ENCODE measurements at regions not wholly inside any gene's neighbourhood (a gene's known extent, or its start where the extent isn't known, plus 50 kb on each side); places are given as distances from the start of the nearest gene placed in this dataset.

DNA sequence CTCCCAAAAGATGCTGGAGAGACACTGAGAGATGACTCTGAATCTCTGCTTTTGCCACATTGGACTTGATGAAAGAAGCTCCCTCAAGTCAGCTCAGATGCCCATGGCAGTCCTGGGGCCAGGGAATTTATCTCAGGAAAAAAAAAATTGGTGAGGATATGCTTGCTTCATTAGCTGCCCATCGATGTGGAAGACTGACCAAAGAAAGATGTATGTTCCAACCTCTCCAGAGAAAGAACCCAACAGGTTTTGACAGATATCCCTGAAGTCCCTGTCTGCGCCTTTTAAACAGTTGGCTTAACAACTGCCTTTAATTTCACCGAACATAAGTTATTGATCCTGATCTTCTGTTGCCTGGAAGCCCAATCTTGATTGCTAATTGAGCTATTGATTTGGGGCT lies 137.4 kb downstream of the TMEM114 start:
- DNase-seq (ENCODE audit: low read depth in 1 of 2, low spot score in 1 of 2) (no peak), FAIRE-seq (no peak), ATAC-seq (no peak)
- 0% methylated on average over 3 of the region's 3 CpGs for WGBS (ENCODE audit: missing lambda C conversion rate)
- no peak overlapping the region for H3K4me2 ChIP-seq
- ChIA-PET POLR2A (no interaction called here), CTCF (interaction anchor here (0.5 kb wide), 1 partner anchor 29 kb away, joined by 3 read pairs; no protein-coding TSS in a partner anchor)
- H3K9me3 ChIP-seq = no peaks in the 10 kb centered on the region
- H3K27ac ChIP-seq = no peak overlapping the region
- TF ChIP-seq RNF2 (IDR thresholded peaks at IDR 0.05; ENCODE audit: borderline replicate concordance, low read depth) = no peak
- TF ChIP-seq CBX2 (IDR thresholded peaks at IDR 0.05; ENCODE audit: borderline replicate concordance, low read depth) = no peak
- no peak for TF ChIP-seq KDM5A (IDR thresholded peaks at IDR 0.05)
- TF ChIP-seq EHF (CRISPR knock-in tag; IDR thresholded peaks at IDR 0.05) = no peak
- H3K4me3 ChIP-seq = no peak overlapping the region
- H3K4me1 ChIP-seq = no peaks in the 10 kb centered on the region

DNA sequence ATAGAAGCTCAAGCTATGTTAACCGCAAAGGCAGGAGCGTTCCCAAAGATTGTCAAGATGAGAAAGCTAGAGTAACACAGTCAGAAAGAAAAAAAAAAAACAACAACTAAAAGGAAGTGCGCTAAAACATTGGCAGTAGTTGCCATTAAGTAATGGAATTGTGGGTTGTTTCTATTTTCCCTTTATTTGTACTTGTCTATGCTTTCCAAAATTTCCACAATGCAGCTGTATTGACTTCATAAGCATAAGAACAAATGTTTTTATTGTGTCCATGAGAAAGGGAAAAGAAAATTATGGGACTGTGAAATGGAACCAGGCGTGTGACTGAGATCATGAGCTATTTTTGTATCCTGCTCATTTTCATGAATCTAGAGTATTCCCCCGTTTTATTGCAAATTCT lies 153.4 kb downstream of the TMEM114 start:
- POLR2A ChIA-PET = no interaction called here
- H3K4me3 ChIP-seq = no peak overlapping the region
- CTCF ChIA-PET = interaction anchor here (0.7 to 1.1 kb wide), 2 partner anchors 57 to 327 kb away, joined by 4 to 5 read pairs; no protein-coding TSS in a partner anchor
- TF ChIP-seq RFX5 (IDR thresholded peaks at IDR 0.05) = no peak
- no peak for TF ChIP-seq NFE2L2 (conservative IDR thresholded peaks at IDR 0.05; ENCODE audit: low read length)
- TF ChIP-seq, protein P1, sequence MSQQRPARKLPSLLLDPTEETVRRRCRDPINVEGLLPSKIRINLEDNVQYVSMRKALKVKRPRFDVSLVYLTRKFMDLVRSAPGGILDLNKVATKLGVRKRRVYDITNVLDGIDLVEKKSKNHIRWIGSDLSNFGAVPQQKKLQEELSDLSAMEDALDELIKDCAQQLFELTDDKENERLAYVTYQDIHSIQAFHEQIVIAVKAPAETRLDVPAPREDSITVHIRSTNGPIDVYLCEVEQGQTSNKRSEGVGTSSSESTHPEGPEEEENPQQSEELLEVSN (IDR thresholded peaks at IDR 0.05; ENCODE audit: borderline replicate concordance, low read depth) = no peak
- no peak for TF ChIP-seq SREBF2 (IDR thresholded peaks at IDR 0.05)
- TF ChIP-seq, protein P2, sequence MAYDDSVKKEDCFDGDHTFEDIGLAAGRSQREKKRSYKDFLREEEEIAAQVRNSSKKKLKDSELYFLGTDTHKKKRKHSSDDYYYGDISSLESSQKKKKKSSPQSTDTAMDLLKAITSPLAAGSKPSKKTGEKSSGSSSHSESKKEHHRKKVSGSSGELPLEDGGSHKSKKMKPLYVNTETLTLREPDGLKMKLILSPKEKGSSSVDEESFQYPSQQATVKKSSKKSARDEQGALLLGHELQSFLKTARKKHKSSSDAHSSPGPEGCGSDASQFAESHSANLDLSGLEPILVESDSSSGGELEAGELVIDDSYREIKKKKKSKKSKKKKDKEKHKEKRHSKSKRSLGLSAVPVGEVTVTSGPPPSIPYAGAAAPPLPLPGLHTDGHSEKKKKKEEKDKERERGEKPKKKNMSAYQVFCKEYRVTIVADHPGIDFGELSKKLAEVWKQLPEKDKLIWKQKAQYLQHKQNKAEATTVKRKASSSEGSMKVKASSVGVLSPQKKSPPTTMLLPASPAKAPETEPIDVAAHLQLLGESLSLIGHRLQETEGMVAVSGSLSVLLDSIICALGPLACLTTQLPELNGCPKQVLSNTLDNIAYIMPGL (CRISPR knock-in tag; IDR thresholded peaks at IDR 0.05; ENCODE audit: borderline replicate concordance) = no peak
- TF ChIP-seq BHLHE40 (IDR thresholded peaks at IDR 0.05; ENCODE audit: low read depth, low read length) = no peak
- no peak for TF ChIP-seq MAZ (IDR thresholded peaks at IDR 0.05; ENCODE audit: borderline replicate concordance, low read depth, low read length)
- TF ChIP-seq, protein P3, sequence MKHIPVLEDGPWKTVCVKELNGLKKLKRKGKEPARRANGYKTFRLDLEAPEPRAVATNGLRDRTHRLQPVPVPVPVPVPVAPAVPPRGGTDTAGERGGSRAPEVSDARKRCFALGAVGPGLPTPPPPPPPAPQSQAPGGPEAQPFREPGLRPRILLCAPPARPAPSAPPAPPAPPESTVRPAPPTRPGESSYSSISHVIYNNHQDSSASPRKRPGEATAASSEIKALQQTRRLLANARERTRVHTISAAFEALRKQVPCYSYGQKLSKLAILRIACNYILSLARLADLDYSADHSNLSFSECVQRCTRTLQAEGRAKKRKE (CRISPR knock-in tag; IDR thresholded peaks at IDR 0.05; ENCODE audit: low read depth) = no peak
- no peak for TF ChIP-seq CBX2 (IDR thresholded peaks at IDR 0.05; ENCODE audit: borderline replicate concordance, low read depth)
- TF ChIP-seq CEBPB (IDR thresholded peaks at IDR 0.05) = no peak
- TF ChIP-seq, protein P4, sequence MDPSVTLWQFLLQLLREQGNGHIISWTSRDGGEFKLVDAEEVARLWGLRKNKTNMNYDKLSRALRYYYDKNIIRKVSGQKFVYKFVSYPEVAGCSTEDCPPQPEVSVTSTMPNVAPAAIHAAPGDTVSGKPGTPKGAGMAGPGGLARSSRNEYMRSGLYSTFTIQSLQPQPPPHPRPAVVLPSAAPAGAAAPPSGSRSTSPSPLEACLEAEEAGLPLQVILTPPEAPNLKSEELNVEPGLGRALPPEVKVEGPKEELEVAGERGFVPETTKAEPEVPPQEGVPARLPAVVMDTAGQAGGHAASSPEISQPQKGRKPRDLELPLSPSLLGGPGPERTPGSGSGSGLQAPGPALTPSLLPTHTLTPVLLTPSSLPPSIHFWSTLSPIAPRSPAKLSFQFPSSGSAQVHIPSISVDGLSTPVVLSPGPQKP (IDR thresholded peaks at IDR 0.05; ENCODE audit: low read depth, low read length) = no peak
- TF ChIP-seq KDM1A (IDR thresholded peaks at IDR 0.05; ENCODE audit: low read depth) = no peak
- TF ChIP-seq HDAC2 (IDR thresholded peaks at IDR 0.05) = no peak
- DNase-seq (ENCODE audit: low read depth in 1 of 2, low spot score in 1 of 2) (no peak), FAIRE-seq (no peak), ATAC-seq (no peak)
- H3K9me3 ChIP-seq = no peaks in the 10 kb centered on the region
- WGBS (ENCODE audit: missing lambda C conversion rate) = 19% methylated on average over 5 of the region's 5 CpGs
- no peak overlapping the region for H3K27ac ChIP-seq
- H3K4me2 ChIP-seq = no peak overlapping the region
- H3K4me1 ChIP-seq = no peaks in the 10 kb centered on the region

DNA sequence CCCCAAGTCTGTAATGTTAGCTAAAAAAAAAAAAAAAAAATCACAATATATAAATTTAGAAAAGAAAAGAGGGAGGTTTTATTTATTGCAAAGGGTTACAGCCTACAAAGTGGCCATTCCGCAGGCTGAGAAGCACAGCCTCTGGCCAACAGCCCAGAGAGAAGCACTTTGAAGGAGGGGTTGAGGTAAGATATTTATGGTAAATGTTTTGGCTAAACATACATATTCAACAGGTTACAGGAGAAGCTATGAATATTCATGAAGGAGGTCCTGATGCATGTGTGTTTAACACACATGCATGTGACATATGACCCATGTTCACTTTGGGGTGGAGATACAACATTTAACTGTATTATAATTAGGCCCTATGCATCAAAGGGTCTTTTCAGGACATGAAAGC lies 158.5 kb downstream of the TMEM114 start:
- H3K4me2 ChIP-seq = no peak overlapping the region
- FAIRE-seq (no peak), ATAC-seq (no peak), DNase-seq (ENCODE audit: low read depth in 1 of 2, low spot score in 1 of 2) (no peak)
- ChIA-PET POLR2A (no interaction called here), CTCF (no interaction called here)
- no peak for TF ChIP-seq FOXS1 (CRISPR knock-in tag; IDR thresholded peaks at IDR 0.05)
- TF ChIP-seq, protein P1 (IDR thresholded peaks at IDR 0.05; ENCODE audit: borderline replicate concordance, low read depth) = no peak
- TF ChIP-seq, protein P5, sequence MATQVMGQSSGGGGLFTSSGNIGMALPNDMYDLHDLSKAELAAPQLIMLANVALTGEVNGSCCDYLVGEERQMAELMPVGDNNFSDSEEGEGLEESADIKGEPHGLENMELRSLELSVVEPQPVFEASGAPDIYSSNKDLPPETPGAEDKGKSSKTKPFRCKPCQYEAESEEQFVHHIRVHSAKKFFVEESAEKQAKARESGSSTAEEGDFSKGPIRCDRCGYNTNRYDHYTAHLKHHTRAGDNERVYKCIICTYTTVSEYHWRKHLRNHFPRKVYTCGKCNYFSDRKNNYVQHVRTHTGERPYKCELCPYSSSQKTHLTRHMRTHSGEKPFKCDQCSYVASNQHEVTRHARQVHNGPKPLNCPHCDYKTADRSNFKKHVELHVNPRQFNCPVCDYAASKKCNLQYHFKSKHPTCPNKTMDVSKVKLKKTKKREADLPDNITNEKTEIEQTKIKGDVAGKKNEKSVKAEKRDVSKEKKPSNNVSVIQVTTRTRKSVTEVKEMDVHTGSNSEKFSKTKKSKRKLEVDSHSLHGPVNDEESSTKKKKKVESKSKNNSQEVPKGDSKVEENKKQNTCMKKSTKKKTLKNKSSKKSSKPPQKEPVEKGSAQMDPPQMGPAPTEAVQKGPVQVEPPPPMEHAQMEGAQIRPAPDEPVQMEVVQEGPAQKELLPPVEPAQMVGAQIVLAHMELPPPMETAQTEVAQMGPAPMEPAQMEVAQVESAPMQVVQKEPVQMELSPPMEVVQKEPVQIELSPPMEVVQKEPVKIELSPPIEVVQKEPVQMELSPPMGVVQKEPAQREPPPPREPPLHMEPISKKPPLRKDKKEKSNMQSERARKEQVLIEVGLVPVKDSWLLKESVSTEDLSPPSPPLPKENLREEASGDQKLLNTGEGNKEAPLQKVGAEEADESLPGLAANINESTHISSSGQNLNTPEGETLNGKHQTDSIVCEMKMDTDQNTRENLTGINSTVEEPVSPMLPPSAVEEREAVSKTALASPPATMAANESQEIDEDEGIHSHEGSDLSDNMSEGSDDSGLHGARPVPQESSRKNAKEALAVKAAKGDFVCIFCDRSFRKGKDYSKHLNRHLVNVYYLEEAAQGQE (IDR thresholded peaks at IDR 0.05) = no peak
- TF ChIP-seq, protein P2 (CRISPR knock-in tag; IDR thresholded peaks at IDR 0.05; ENCODE audit: borderline replicate concordance) = no peak
- no peak for TF ChIP-seq ZNF302 (CRISPR knock-in tag; IDR thresholded peaks at IDR 0.05)
- no peak for TF ChIP-seq TFCP2L1 (CRISPR knock-in tag; IDR thresholded peaks at IDR 0.05)
- no peak for TF ChIP-seq NR3C1 (IDR thresholded peaks at IDR 0.05)
- no peak overlapping the region for H3K4me3 ChIP-seq
- H3K4me1 ChIP-seq = no peaks in the 10 kb centered on the region
- H3K27ac ChIP-seq = no peak overlapping the region
- H3K9me3 ChIP-seq = no peaks in the 10 kb centered on the region; the same call in 2 of the 3 replicates
- WGBS (ENCODE audit: missing lambda C conversion rate) = 3% methylated on average over 1 of the region's 1 CpG

Measured in A549 (cell line).